ENCODE measurements at regions not wholly inside any gene's neighbourhood (a gene's known extent, or its start where the extent isn't known, plus 50 kb on each side); places are given as distances from the start of the nearest gene placed in this dataset.

- TF ChIP-seq EP300 (IDR thresholded peaks at IDR 0.05): no peak
- no peak for TF ChIP-seq CTCF (IDR thresholded peaks at IDR 0.05)
- no peak for TF ChIP-seq POLR2A (IDR thresholded peaks at IDR 0.05)
- Histone ChIP-seq H3K4me3 (no peak overlapping the region), H3K27me3 (no peaks in the 10 kb centered on the region), H3K36me3 (no peaks in the 10 kb centered on the region), H3K9me3 (no peaks in the 10 kb centered on the region), H3K4me1 (no peaks in the 10 kb centered on the region), H3K27ac (no peak overlapping the region)
- DNase-seq (ENCODE audit: low spot score in 2 of 2): no peak
- 24 to 25% methylated on average over 4 of the region's 4 CpGs for WGBS, 2 donors
These were observed 101.4 kb downstream of the BTC start for GRCh38 chr4:74692972-74693371.
